ENCODE measurements at regions not wholly inside any gene's neighbourhood (a gene's known extent, or its start where the extent isn't known, plus 50 kb on each side); places are given as distances from the start of the nearest gene placed in this dataset.
"Not testable (repeated sequence)": the region's sequence is repeated elsewhere in the genome, so short reads cannot be mapped to it uniquely, and the experiment has no call there.

DNA sequence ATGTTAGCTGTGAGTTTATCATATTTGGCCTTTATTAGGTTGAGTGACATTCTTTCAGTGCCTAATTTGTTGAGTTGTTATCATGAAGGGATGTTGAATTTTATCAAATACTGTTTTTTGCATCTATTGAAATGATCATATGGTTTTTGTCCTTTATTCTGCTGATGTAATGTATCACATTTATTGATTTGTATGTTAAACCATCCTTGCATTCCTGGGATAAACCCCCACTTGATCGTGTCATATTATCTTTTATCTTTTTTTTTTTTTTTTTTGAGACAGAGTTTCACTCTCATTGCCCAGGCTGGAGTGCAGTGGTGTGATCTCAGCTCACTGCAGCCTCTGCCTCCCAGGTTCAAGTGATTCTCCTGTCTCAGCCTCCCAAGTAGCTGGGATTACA, 51.9 kb upstream of the MFGE8 start:
- DNase-seq (ENCODE audit: extremely low read depth, low read depth, low spot score): not testable (repeated sequence)

DNA sequence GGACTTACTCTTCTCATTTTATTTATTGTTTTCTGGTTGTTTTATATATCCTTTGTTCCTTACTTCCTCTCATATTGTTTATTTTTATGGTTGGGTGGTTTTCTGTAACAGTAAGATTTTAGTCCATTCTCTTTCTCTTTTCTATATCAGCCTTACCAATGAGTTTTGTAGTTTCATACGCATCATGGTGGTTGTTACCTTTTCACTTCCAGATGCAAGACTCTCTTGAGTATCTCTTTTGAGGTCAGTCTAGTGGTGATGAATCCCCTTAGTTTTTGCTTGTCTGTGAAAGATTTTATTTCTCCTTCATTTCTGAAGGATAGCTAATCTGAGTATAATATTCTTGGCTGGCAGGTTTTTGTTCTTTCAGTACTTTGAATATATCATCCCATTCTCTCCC, 57.1 kb upstream of the MFGE8 start:
- no peak for DNase-seq (ENCODE audit: extremely low read depth, low read depth, low spot score)

DNA sequence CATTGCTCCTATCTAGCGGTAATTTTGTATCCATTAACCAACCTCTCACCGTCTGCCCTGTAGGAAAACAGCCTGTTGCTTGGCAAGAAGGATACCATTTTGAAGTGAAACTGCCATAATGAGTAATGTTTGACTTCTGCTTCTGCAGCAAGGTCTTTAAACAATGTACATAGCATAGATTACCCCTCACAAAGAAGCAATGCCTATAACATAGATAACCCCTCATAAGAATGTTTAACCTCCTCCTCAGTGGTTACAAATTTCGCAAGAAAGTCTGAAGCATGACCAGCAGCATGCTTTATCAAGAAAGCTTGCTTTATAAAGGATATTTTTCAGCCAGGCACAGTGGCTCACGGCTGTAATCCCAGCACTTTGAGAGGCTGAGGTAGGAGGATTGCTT, 61.2 kb upstream of the MFGE8 start:
- DNase-seq (ENCODE audit: extremely low read depth, low read depth, low spot score): no peak

DNA sequence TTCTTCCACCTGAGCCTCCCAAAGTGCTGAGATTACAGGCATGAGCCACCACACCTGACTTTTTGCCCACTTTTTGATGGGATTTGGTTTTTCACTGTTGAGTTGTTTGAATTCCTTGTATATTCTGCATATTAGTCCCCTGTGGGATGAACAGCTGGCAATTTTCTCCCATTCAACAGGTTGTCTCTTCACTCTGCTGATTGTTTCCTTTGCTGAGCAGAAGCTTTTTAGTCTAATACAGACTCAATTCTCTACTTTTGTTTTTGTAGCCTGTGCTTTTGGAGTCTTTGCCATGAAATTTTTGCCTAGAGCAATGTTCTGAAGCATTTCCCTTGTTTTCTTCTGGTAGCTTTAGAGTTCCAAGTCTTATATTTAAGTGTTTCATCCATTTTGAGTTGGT, 62.7 kb upstream of the MFGE8 start:
- no peak for DNase-seq (ENCODE audit: extremely low read depth, low read depth, low spot score)

DNA sequence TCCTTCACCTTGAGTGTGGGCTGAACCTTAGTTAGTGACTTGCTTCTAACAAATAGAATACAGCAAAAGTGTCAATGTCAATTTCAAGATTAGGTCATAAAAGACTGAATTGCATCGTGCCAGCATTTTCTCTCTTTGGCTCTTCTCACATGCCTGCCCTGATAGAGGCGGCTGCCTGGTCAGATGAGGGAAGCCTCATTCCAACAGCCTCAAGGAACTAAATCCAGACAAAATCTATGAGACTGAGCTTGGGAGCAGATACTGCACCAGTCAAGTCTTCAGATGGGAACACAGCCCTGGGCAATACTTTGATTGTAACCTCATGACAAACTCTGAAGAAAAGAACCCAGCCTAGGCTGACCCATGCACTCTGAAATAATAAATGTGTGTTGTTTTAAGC, 63.5 kb upstream of the MFGE8 start:
- no peak for DNase-seq (ENCODE audit: extremely low read depth, low read depth, low spot score)

DNA sequence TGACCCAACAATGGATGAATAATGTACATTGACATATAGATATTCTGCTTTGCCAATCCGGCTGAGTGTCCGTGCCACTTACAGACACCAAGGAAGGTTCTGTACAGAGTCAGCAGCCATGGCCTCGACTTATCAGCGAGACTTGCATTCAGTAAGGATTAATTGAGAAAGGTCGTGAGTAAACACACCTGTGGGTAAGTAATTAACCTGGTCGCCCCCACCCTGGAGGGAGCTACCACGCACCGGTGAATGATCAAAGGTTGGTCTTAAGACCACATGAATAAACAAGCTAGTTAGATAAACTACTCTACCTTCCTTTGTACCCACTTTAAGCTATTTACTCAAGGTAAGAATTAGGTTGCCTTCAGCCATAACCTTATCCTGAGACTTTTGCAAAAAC, 66.5 kb upstream of the MFGE8 start:
- DNase-seq (ENCODE audit: extremely low read depth, low read depth, low spot score): no peak

DNA sequence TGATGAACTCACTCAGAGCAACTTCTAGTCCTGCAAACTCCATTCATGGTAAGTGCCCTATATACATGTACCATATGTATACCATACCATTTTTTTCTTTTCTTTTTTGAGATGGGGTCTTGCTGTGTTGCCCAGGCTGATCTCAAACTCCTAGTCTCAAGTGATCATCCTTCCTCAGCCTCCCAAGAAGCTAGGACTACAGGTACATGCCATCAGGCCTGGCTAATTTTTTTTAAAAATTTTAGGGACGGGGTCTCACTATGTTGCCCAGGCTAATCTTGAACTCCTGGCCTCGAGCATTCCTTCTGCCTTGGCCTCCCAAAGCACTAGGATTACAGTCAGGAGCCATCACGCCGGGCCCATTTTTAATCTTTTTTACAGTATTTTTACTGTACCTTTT, 67.3 kb upstream of the MFGE8 start:
- no peak for DNase-seq (ENCODE audit: extremely low read depth, low read depth, low spot score)

DNA sequence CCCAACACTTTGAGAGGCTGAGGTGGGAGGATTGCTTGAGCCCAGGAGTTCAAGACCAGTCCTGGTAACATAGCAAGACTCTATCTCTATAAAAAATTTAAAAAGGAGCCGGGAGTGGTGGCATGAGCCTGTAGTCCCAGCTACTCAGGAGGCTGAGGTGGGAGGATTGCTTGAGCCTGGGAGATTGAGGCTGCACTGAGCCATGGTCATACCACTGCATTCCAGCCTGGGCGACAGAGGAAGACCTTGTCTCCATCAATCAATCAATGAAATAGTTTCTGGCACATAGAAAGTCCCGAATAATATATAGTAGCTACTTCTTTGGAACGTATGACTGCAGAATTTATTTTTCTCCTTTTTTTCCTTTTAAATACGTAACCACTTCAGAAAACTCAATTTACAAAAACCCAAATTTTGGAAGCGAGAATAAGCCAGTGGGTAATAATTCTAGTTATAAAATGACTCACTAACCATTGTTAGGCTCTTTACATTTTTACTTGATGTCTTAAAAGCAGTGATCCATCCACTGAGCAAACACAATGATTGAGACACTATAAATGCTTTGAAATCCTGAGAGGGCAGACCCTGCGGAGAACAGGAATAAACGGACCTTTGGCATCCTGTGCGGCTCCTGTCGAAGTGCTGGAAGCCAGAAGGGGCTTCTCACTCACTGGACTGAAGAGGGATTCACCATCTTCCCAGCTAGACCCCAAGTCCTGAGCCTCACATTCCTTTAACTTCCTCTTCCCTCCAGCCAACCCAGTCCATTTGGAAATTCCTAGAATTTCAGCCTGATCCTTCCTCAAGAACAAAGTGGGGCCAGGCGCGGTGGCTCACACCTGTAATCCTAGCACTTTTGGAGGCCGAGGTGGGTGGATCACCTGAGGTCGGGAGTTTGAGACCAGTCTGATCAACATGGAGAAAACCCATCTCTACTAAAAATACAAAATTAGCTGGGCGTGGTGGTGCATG, 68.4 kb upstream of the MFGE8 start:
- DNase-seq (ENCODE audit: extremely low read depth, low read depth, low spot score): no peak

DNA sequence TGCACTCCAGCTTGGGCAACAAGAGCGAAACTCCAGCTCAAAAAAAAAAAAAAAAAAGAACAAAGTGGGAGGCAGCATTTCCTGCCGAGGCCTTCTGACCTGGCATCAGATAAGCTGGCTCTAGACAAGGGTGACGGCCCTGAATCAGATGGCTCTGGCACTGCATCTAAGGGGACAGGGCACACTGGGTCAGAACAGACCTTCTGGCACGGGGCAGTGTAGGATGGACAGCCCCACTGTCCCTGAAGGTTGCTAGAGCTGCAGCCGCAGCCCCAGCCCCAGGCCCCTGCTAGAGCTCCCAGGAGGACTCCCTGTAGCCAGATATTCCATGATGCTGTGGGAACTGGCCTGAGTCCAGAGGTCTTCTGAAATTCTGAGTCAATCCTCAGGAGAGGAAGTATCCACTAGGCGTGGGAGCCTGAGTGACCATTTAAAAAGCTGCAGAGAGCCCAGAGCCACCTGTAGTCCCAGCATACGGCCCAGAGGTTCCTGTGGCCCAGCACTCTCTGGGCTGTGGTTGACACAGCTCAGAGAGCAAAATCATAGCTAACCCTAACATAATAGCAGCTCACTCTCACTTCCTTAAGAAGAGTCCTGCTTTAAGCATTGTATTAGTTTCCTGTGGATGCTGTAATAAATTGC, 69.2 kb upstream of the MFGE8 start:
- no peak for DNase-seq (ENCODE audit: extremely low read depth, low read depth, low spot score)

DNA sequence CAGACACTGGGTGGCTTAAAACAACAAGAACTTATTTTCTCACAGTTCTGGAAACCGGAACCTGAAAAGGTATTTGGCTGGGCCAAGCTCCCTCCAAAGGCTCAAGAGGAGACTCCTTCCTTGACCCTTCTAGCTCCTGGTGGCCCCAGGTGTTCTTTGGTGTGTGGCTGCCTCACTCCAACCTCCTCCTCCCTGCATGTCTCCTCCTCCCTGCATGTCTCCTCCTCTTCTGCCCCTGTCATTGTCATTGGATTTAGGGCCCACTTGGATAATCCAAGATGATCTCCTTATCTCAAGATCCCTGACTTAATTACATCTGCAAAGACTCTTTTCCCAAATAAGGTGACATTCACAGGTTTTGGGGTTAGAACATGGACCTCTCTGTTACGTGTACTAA, 69.8 kb upstream of the MFGE8 start:
- no peak for DNase-seq (ENCODE audit: extremely low read depth, low read depth, low spot score)

DNA sequence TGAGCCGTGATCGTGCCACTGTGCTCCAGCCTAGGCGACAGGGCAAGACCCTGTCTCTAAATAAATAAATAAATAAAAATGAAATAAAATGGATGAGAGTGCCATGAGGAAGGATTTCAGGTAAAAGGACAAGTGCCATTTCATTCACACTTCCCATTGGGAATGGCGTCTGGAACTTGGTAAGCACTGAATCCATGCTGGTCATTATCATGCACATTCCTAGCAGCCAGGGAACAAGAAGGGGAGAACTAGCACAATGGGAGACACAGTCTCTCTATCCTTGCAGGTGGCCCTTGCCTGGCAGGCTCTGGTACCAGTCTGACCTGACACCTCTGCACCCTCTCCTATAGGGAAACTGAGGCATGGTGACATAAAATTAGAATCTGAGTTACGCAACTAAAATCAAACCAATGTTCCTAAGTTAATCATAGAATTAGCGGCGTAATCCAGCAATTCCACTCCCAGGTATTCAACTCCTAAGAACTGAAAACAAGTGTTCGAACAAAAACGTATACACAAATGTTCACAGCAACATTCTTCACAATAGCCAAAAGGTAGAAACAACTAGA, 70.8 kb upstream of the MFGE8 start:
- no peak for DNase-seq (ENCODE audit: extremely low read depth, low read depth, low spot score)

DNA sequence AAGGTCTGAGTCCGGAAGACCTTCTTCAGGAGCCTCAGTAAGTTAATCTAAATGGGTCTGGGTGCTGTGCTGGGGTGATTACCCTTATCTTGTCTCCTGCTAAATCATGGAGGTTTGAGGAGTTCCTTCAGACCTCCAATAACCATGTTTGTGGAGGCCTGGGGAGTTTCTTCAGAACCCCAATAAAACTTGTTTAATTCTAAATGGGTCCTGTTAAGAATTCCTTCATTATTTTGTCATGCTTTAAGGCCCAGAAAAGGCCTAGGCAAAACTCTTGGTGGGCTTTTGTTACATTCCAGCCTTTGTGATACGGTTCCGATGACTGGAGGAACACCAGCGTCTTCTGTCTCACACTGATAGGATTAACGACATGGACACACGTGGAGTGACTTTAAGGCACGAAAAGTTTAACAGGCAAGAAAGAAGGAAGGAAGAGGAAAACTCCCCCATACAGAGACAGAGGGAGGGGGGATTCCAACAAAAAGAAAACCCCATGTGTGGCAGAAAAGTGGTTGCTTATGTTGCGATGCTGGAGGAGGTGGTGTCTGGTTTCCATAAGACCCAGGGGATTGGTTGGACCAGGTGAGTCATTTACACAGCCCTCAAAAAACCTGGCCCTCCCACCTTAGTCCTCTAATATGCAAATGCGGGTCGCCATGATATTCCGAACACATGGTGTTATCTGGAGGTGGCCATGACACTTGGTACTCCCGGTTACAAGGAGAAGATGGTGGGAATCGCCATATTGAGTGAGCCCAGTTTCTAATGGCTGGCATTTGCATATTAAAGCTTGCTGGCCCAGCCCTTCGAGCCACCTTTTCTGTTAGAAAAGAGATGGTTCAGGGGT, 72.6 kb upstream of the MFGE8 start:
- no peak for DNase-seq (ENCODE audit: extremely low read depth, low read depth, low spot score)

DNA sequence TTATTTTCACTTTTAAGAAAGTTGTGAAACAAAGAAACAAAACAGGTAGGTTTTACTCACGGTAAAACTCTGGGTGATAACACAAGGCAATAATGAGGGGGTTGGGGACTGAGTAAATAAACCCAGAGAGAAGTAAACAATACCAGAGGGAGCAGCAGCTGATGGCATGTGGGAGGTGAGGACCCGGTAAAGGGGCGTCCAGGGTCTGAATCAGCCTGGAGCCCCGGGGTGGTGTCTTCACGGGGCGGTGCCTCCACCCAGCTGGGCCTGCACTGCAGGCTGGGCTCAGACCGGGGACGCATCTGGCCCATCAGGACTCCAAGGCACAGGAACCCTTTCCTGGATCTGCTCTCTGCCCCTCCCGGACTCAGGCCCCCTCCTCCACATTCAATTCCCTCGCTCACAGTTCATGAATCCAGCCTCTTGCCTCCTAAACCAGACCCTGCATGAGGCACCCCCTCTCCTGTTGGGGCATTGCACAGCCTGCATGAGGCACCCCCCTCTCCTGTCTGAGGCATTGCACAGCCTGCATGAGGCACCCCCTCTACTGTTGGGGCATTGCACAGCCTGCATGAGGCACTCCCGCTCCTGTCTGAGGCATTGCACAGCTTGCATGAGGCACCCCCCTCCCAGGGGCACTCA, 73.9 kb upstream of the MFGE8 start:
- DNase-seq (ENCODE audit: extremely low read depth, low read depth, low spot score): no peak

DNA sequence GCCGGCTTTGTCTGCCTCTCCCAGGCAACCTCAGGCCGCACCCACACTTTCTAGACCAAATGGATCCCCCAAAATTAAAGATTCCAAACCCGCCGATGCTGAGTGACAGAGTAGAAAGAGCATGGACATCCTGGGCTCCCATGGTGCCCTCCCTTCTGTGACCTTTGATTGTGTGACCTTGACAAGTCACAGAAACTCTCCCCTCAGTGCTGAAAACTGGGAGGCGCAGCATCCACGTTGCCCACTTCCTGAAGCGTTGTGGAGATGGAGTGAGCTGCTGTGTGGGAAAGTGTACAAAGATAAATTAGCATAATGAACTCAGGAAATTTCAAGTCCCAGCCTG, 74.4 kb upstream of the MFGE8 start:
- no peak for DNase-seq (ENCODE audit: extremely low read depth, low read depth, low spot score)

DNA sequence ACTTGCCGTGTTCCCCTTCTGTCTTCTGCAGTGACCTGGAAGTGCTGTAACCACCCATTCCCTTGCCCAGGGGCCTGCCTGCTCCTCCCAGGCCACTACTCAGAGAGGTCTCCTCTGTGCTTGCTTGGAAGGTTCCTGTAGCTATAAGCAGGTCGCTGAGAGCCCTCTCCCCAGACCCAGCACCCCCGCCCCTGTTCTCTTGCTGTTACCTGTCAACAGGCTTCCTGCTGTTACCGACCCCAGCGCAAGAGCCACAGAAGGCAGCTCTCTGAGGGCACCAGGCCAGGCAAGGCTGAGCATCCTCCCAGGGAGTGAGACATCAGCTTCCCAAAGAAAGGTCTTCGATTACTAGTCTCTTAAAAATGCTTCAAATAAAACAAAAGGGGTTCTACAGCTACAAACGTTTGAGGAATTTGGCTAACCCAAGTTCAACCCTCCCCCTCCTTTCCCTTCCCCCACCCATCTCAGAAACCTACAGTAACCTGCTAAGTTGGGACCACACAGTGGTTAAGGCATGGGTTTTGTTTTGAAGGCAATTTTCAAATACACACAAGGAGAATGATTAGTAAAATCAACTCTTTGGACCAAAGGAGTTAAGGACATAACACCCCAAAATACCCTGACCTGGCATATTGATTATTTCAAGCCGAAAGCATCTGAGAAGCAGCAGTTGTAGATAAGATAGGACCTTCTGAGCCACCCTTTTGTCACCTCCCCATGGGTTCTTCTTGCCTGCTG, 74.9 kb upstream of the MFGE8 start:
- no peak for DNase-seq (ENCODE audit: extremely low read depth, low read depth, low spot score)

DNA sequence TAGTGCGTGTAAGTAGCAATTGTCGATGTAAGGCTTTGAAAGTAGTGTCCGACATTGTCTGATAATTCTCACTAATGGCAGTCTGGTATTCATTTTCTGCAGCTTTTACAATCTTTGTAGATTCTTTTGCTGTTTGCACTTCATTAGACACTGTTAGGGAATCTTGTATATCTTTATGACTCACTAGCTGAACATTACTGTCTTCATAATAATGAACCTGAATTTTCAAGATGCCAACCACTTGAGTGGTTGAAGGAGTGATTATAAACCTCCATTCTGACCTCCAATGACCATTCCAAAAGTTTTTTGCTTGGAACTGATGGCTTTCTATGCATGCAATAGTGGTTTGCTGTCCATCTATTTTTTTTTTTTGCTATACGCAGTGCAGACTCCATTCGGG, 76.4 kb upstream of the MFGE8 start:
- no peak for DNase-seq (ENCODE audit: extremely low read depth, low read depth, low spot score)

DNA sequence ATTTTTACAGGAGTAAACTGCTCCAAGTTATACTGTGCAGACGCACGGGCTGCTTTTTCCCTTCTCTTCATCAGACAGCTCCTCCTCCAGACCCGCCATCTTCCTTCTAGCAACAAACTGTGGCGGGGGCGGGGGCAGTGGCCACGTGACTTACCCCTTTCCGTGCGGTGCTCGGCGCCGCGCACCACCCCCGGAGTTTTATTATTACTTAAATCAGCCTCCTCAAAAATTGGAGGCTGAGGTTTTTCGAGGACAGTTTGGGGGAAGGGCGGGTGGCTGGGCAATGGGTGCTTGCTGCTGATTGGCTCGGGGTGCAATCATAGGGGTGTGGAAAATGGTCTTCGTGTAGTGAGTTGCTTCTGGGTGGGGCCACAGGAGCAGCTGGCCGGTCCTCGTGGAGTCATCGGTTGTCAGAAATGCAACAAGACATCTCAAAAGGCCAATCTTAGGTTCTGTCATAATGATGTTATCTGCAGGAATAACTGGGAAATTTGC, 77.1 kb upstream of the MFGE8 start:
- DNase-seq (ENCODE audit: extremely low read depth, low read depth, low spot score): no peak

DNA sequence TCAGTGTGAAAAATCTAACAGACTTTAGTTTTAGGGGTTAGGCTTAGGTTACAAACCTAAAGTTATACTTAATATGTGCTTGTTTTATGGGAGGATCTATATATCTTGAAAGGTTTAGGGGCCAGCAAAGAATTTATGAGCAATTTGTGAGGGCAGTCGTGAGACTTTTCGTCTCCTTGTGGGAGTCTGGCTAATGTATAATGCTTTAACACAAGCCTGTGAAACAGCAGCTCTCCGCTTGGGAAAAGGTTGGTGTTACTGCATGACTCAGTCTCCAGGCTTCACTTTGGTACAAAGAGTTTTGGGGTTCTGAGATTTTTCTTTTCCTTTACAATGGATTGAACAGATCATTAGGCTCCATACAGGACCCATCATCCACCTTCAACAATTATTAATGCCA, 79.0 kb upstream of the MFGE8 start:
- no peak for DNase-seq (ENCODE audit: extremely low read depth, low read depth, low spot score)

DNA sequence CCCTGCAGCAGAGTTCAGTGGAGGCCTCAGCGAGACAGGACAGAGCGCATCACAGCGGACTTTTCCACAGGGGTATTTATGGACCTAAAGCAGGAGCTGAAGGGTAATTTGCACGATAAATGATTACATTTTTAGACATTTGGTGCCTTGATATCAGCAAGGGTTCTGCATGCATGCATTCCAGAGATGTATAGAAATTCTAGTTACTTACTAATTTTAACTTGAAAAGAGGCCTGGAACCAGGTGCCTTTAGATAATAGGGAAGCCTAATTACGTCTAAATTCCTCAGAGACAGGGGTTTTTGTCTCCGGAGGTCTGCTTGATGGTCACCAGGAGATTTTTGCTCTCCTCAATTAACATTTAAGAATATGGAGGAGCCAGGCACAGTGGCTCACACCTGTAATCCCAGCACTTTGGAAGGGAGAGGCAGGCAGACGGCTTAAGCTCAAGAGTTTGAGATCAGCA, 79.8 kb upstream of the MFGE8 start:
- no peak for DNase-seq (ENCODE audit: extremely low read depth, low read depth, low spot score)

DNA sequence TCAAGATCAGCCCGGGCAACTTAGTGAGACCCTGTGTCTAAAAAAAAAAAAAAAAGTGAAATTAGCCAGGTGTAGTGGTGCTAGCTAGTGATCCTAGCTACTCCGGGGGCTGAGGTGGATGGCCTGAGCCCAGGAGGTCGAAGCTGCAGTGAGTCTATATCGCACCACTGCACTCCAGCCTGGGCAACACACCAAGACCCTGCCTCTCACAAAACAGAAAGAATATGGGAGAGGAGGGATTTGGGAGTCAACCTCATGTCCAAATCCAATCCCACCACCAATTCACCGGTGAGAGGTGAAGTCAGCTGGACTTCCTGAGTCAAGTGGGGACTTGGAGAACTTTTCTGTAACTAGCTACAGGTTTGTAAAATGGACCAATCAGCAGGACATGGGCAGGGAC, 80.5 kb upstream of the MFGE8 start:
- no peak for DNase-seq (ENCODE audit: extremely low read depth, low read depth, low spot score)

All from glomerular endothelial cell (primary cell).